ENCODE measurements at regions not wholly inside any gene's neighbourhood (a gene's known extent, or its start where the extent isn't known, plus 50 kb on each side); places are given as distances from the start of the nearest gene placed in this dataset.

DNA sequence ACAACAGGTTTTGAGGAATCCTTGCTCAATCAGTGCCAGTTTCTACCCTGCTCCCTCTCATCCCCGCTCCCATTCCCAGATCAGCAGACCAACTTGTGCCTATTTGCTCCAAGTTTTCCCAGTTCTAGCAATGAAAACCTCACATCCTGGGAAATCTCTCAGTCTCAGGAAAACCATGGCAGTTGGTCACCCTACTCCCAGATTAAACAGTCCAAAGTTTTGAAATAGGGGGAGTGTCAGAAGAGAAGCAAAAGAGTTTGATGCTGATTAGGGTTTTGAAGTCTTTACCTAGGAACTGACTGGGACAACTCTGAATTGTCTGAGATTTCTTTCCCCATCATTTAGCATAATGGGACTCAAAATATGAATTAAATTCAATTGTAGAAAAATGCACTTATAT lies 95.8 kb upstream of the ARID2 start:
- TF ChIP-seq, protein P1, sequence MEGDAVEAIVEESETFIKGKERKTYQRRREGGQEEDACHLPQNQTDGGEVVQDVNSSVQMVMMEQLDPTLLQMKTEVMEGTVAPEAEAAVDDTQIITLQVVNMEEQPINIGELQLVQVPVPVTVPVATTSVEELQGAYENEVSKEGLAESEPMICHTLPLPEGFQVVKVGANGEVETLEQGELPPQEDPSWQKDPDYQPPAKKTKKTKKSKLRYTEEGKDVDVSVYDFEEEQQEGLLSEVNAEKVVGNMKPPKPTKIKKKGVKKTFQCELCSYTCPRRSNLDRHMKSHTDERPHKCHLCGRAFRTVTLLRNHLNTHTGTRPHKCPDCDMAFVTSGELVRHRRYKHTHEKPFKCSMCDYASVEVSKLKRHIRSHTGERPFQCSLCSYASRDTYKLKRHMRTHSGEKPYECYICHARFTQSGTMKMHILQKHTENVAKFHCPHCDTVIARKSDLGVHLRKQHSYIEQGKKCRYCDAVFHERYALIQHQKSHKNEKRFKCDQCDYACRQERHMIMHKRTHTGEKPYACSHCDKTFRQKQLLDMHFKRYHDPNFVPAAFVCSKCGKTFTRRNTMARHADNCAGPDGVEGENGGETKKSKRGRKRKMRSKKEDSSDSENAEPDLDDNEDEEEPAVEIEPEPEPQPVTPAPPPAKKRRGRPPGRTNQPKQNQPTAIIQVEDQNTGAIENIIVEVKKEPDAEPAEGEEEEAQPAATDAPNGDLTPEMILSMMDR (IDR thresholded peaks at IDR 0.05): no peak
- TF ChIP-seq POLR2A (IDR thresholded peaks at IDR 0.05): no peak
